OCI-LY1 (cell line): ENCODE measurements at regions not wholly inside any gene's neighbourhood (a gene's known extent, or its start where the extent isn't known, plus 50 kb on each side); places are given as distances from the start of the nearest gene placed in this dataset.

Source experiments
- H2AFZ ChIP-seq: fragments of 200-600 bp; sonication (generic), shearing (Covaris generic); 2 replicates; pipeline ENCODE4 v1.6.0; 2014; ENCODE audit warnings: antibody characterized with exemption, mild to moderate bottlenecking, low read length
- H3F3A ChIP-seq: fragments of 200-600 bp; sonication (generic), shearing (Covaris generic); 2 replicates; pipeline ENCODE4 v1.6.0; 2014; ENCODE audit warnings: mild to moderate bottlenecking, antibody characterized with exemption, low read length, moderate library complexity; ENCODE audit not compliant: insufficient read depth
- H3K27ac ChIP-seq: fragments of 200-600 bp; sonication (generic); 2 replicates; pipeline ENCODE4 v1.5.1; 2014; ENCODE audit warnings: low read length, mixed run types, mild to moderate bottlenecking, low read depth; ENCODE audit not compliant: poor library complexity, severe bottlenecking
- H3K27me3 ChIP-seq: fragments of 200-600 bp; sonication (generic); 2 replicates; pipeline ENCODE4 v1.6.0; 2014; ENCODE audit warnings: antibody characterized with exemption, mild to moderate bottlenecking, low read length, moderate library complexity; ENCODE audit not compliant: insufficient read depth
- H3K36me3 ChIP-seq: fragments of 200-600 bp; sonication (generic); 2 replicates; pipeline ENCODE4 v1.6.1; 2014; ENCODE audit warnings: mild to moderate bottlenecking, antibody characterized with exemption, low read length, moderate library complexity, mixed read lengths; ENCODE audit not compliant: insufficient read depth
- H3K4me1 ChIP-seq: fragments of 200-600 bp; sonication (generic); 2 replicates; pipeline ENCODE4 v1.5.1; 2014; ENCODE audit warnings: mild to moderate bottlenecking, low read length, moderate library complexity; ENCODE audit not compliant: insufficient read depth, severe bottlenecking
- H3K4me2 ChIP-seq: fragments of 200-600 bp; sonication (generic), shearing (Covaris generic); 2 replicates; pipeline ENCODE4 v1.6.1; 2014; ENCODE audit warnings: low read length
- H3K4me3 ChIP-seq: fragments of 200-600 bp; sonication (generic); 2 replicates; pipeline ENCODE4 v1.5.1; 2014; ENCODE audit warnings: low read length, low read depth, mild to moderate bottlenecking, mixed read lengths; ENCODE audit not compliant: poor library complexity, severe bottlenecking
- H3K79me2 ChIP-seq: fragments of 200-600 bp; shearing (Covaris generic); 2 replicates; pipeline ENCODE4 v1.6.1; 2016; ENCODE audit warnings: mixed run types, low read length, mixed read lengths; ENCODE audit not compliant: insufficient read depth
- H3K9ac ChIP-seq: fragments of 200-600 bp; sonication (generic), shearing (Covaris generic); 2 replicates; pipeline ENCODE4 v1.6.1; 2014; ENCODE audit warnings: mild to moderate bottlenecking, low read length, mixed read lengths
- H3K9me2 ChIP-seq: fragments of 200-600 bp; sonication (generic), shearing (Covaris generic); 2 replicates; pipeline ENCODE4 v1.6.1; 2014; ENCODE audit warnings: low read depth, mild to moderate bottlenecking, low read length, mixed read lengths
- H3K9me3 ChIP-seq: fragments of 200-600 bp; shearing (Covaris generic); 2 replicates; pipeline ENCODE4 v1.6.1; 2014; ENCODE audit warnings: low read length, mixed read lengths
- H4K20me1 ChIP-seq: fragments of 200-600 bp; sonication (generic), shearing (Covaris generic); 2 replicates; pipeline ENCODE4 v1.6.0; 2016; ENCODE audit warnings: mild to moderate bottlenecking, low read length; ENCODE audit not compliant: insufficient read depth
- CTCF ChIP-seq: fragments of 200-600 bp; sonication (generic), shearing (Covaris generic); IDR thresholded peaks from 2 replicates; pipeline ENCODE4 v1.5.1; 2017; ENCODE audit warnings: mild to moderate bottlenecking, antibody characterized with exemption, low read length, moderate library complexity, mixed read lengths
- EZH2 ChIP-seq: fragments of 200-600 bp; sonication (generic), shearing (Covaris generic); IDR thresholded peaks from 2 replicates; pipeline ENCODE4 v1.8.0; 2017; ENCODE audit warnings: borderline replicate concordance, mixed run types, mild to moderate bottlenecking, antibody characterized with exemption, low read length, moderate library complexity, mixed read lengths

- H3K27me3 ChIP-seq: no peaks in the 10 kb centered on the region
- no peak overlapping the region for H3K27ac ChIP-seq
- no peaks in the 10 kb centered on the region for H4K20me1 ChIP-seq
- H3K4me1 ChIP-seq: no peaks in the 10 kb centered on the region
- H3K79me2 ChIP-seq: no peaks in the 10 kb centered on the region
- TF ChIP-seq CTCF (no peak), EZH2 (no peak)
- no peak overlapping the region for H3K4me3 ChIP-seq
- H3K36me3 ChIP-seq: no peaks in the 10 kb centered on the region
- H3K4me2 ChIP-seq: no peak overlapping the region
- no peak overlapping the region for H3K9ac ChIP-seq
- H2AFZ ChIP-seq: no peak overlapping the region
- no peaks in the 10 kb centered on the region for H3F3A ChIP-seq
- no peaks in the 10 kb centered on the region for H3K9me3 ChIP-seq
- no peaks in the 10 kb centered on the region for H3K9me2 ChIP-seq
These were observed 77.2 kb downstream of the LINC00237 start for GRCh38 chr20:21028921-21029320.

GRCh38 chr20:21028436-21028835 lies 77.7 kb downstream of the LINC00237 start:
- no peak overlapping the region for H3K27ac ChIP-seq
- no peaks in the 10 kb centered on the region for H3K79me2 ChIP-seq
- H3K9me2 ChIP-seq: no peaks in the 10 kb centered on the region
- no peak overlapping the region for H3K9ac ChIP-seq
- H3K4me2 ChIP-seq: no peak overlapping the region
- no peaks in the 10 kb centered on the region for H3K36me3 ChIP-seq
- TF ChIP-seq CTCF (no peak), EZH2 (no peak)
- H3K9me3 ChIP-seq: no peaks in the 10 kb centered on the region
- H2AFZ ChIP-seq: no peak overlapping the region
- H3K4me3 ChIP-seq: no peak overlapping the region
- no peaks in the 10 kb centered on the region for H3K4me1 ChIP-seq
- no peaks in the 10 kb centered on the region for H3F3A ChIP-seq
- no peaks in the 10 kb centered on the region for H3K27me3 ChIP-seq
- H4K20me1 ChIP-seq: no peaks in the 10 kb centered on the region

- Histone ChIP-seq H3K9me3 (no peaks in the 10 kb centered on the region), H2AFZ (no peak overlapping the region), H3K79me2 (no peaks in the 10 kb centered on the region), H3K27ac (no peak overlapping the region), H3K9me2 (no peaks in the 10 kb centered on the region), H3K4me2 (no peak overlapping the region), H3K36me3 (no peaks in the 10 kb centered on the region), H3K4me3 (no peak overlapping the region), H3K9ac (no peak overlapping the region), H4K20me1 (no peaks in the 10 kb centered on the region), H3K4me1 (no peaks in the 10 kb centered on the region), H3F3A (no peaks in the 10 kb centered on the region), H3K27me3 (no peaks in the 10 kb centered on the region)
- TF ChIP-seq EZH2 (no peak), CTCF (peak; percentile 22; the same call in 1 of the 2 replicates)
These were observed 78.6 kb downstream of the LINC00237 start for GRCh38 chr20:21027569-21027968.
